ENCODE measurements at regions not wholly inside any gene's neighbourhood (a gene's known extent, or its start where the extent isn't known, plus 50 kb on each side); places are given as distances from the start of the nearest gene placed in this dataset.
"Not testable (repeated sequence)": the region's sequence is repeated elsewhere in the genome, so short reads cannot be mapped to it uniquely, and the experiment has no call there.

GRCh38 chr10:86586516-86586915, 64.9 kb upstream of the WAPL start:
- no peak for DNase-seq
- H3K36me3 ChIP-seq, result no peaks in the 10 kb centered on the region
- intact Hi-C loops (cut with DNase I), result loop anchor here (1.0 to 10.0 kb wide), 4 partner anchors 182 to 192 kb away; no protein-coding TSS in a partner anchor
- no peaks in the 10 kb centered on the region for H3K27me3 ChIP-seq
- H3K27ac ChIP-seq, result no peak overlapping the region
- H3K4me1 ChIP-seq (ENCODE audit: insufficient read depth), result no peaks in the 10 kb centered on the region
- no peak overlapping the region for H3K4me3 ChIP-seq
- TF ChIP-seq, protein P1, sequence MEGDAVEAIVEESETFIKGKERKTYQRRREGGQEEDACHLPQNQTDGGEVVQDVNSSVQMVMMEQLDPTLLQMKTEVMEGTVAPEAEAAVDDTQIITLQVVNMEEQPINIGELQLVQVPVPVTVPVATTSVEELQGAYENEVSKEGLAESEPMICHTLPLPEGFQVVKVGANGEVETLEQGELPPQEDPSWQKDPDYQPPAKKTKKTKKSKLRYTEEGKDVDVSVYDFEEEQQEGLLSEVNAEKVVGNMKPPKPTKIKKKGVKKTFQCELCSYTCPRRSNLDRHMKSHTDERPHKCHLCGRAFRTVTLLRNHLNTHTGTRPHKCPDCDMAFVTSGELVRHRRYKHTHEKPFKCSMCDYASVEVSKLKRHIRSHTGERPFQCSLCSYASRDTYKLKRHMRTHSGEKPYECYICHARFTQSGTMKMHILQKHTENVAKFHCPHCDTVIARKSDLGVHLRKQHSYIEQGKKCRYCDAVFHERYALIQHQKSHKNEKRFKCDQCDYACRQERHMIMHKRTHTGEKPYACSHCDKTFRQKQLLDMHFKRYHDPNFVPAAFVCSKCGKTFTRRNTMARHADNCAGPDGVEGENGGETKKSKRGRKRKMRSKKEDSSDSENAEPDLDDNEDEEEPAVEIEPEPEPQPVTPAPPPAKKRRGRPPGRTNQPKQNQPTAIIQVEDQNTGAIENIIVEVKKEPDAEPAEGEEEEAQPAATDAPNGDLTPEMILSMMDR (IDR thresholded peaks at IDR 0.05), result no peak
- TF ChIP-seq POLR2A (IDR thresholded peaks at IDR 0.05) (no peak), EP300 (IDR thresholded peaks at IDR 0.05) (no peak)
- no peaks in the 10 kb centered on the region for H3K9me3 ChIP-seq
- WGBS, 3 donors, result 46 to 55% (median 53%) methylated on average over 4 of the region's 4 CpGs

- not testable (repeated sequence) for H3K27me3 ChIP-seq; H3K4me1 ChIP-seq (ENCODE audit: insufficient read depth); H3K4me3 ChIP-seq; H3K36me3 ChIP-seq; H3K27ac ChIP-seq; H3K9me3 ChIP-seq; DNase-seq
- intact Hi-C loops (cut with DNase I), result loop anchor here in 3 of 4 donors (5.0 to 10.0 kb wide), 3 partner anchors 184 to 194 kb away; no protein-coding TSS in a partner anchor
- 92 to 94% (median 92%) methylated on average over 14 of the region's 14 CpGs for WGBS, 3 donors
Measured at GRCh38 chr10:86588781-86589180, 65.6 kb upstream of the OPN4 start.

- WGBS, 3 donors, result 65 to 76% (median 75%) methylated on average over 6 of the region's 6 CpGs
- intact Hi-C loops (cut with DNase I), result no loop called here
Measured at GRCh38 chr10:86591436-86591835, 62.9 kb upstream of the OPN4 start.

GRCh38 chr10:86592413-86592812, 61.9 kb upstream of the OPN4 start:
- TF ChIP-seq EP300 (IDR thresholded peaks at IDR 0.05) (no peak), POLR2A (IDR thresholded peaks at IDR 0.05) (no peak)
- 71 to 86% (median 77%) methylated on average over 4 of the region's 4 CpGs for WGBS, 3 donors

More at GRCh38 chr10:86591436-86591835, 62.9 kb upstream of the OPN4 start:
- no peak for TF ChIP-seq EP300 (IDR thresholded peaks at IDR 0.05)
- no peak for TF ChIP-seq POLR2A (IDR thresholded peaks at IDR 0.05)
- TF ChIP-seq, protein P1 (IDR thresholded peaks at IDR 0.05), result no peak
- no peak overlapping the region for H3K27ac ChIP-seq
- no peak for DNase-seq
- H3K9me3 ChIP-seq, result no peaks in the 10 kb centered on the region
- H3K36me3 ChIP-seq, result no peaks in the 10 kb centered on the region
- no peak overlapping the region for H3K4me3 ChIP-seq
- H3K4me1 ChIP-seq (ENCODE audit: insufficient read depth), result no peaks in the 10 kb centered on the region
- H3K27me3 ChIP-seq, result no peaks in the 10 kb centered on the region

GRCh38 chr10:86594535-86594934, 59.8 kb upstream of the OPN4 start:
- no peak for DNase-seq
- intact Hi-C loops (cut with DNase I), result no loop called here
- Histone ChIP-seq H3K4me1 (ENCODE audit: insufficient read depth) (no peaks in the 10 kb centered on the region), H3K9me3 (no peaks in the 10 kb centered on the region), H3K36me3 (no peaks in the 10 kb centered on the region), H3K27ac (no peak overlapping the region), H3K27me3 (no peaks in the 10 kb centered on the region), H3K4me3 (no peak overlapping the region)
- WGBS, 3 donors, result 75 to 80% (median 77%) methylated on average over 5 of the region's 5 CpGs
- TF ChIP-seq, protein P1 (IDR thresholded peaks at IDR 0.05), result no peak
- TF ChIP-seq EP300 (IDR thresholded peaks at IDR 0.05) (no peak), POLR2A (IDR thresholded peaks at IDR 0.05) (no peak)

More at GRCh38 chr10:86592413-86592812, 61.9 kb upstream of the OPN4 start:
- Histone ChIP-seq H3K27me3 (no peaks in the 10 kb centered on the region), H3K27ac (no peak overlapping the region), H3K36me3 (no peaks in the 10 kb centered on the region), H3K4me1 (ENCODE audit: insufficient read depth) (no peaks in the 10 kb centered on the region), H3K4me3 (no peak overlapping the region), H3K9me3 (no peaks in the 10 kb centered on the region)
- DNase-seq, result no peak
- intact Hi-C loops (cut with DNase I), result no loop called here

Data from ovary (tissue), 7 donors.